GM12801 (cell line): ENCODE measurements at regions not wholly inside any gene's neighbourhood (a gene's known extent, or its start where the extent isn't known, plus 50 kb on each side); places are given as distances from the start of the nearest gene placed in this dataset.

Source experiments
- CTCF ChIP-seq: IDR thresholded peaks from one replicate; pipeline ENCODE4 v1.5.1; 2011; ENCODE audit warnings: control low read depth; ENCODE audit not compliant: insufficient read length; ENCODE audit errors: extremely low read depth

DNA sequence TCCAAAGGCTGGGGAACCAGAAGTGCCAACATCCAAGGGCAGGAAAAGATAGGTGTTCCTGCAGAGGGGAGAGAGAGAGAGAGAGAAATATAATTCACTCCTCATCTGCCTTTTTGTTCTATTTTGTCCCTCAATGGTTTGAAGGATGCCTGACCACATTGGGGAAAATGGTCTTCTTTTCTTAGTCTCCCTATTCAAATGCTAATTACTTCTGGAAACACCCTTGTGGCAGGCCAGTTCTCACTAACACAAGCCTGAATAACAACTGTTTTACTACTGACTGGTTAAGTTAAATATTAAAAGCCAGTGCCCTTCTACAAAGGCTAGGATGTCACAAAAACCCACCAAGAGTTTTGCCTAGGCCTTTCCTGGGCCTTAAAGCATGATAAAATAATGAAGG is 425.4 kb upstream of the HTR1E start:
- no peak for TF ChIP-seq CTCF

DNA sequence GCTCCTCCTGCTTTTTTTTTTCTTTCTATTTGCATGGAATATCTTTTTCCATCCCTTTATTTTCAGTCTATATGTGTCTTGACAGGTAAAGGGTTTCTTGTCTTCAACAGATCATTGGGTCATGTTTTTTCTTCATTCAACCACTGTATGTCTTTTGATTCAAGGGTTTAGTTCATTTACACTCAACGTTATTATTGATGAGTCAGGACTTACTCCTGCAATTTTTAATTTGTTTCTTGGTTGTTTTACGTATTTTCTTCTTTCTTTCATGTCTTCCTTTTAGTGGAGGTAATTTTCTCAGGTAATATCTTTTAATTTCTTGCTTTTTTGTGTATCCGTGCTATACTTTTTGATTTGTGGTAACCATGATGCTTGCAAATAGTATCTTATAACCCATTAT is 429.1 kb upstream of the HTR1E start:
- TF ChIP-seq CTCF = no peak

GRCh38 chr6:86502497-86502896 is 434.8 kb upstream of the HTR1E start:
- TF ChIP-seq CTCF = no peak

GRCh38 chr6:86500035-86500434 is 437.3 kb upstream of the HTR1E start:
- no peak for TF ChIP-seq CTCF

- no peak for TF ChIP-seq CTCF
These were observed 449.6 kb upstream of the HTR1E start for GRCh38 chr6:86487660-86488221.

GRCh38 chr6:86477500-86478148 is 459.7 kb upstream of the HTR1E start:
- TF ChIP-seq CTCF = no peak

- no peak for TF ChIP-seq CTCF
These were observed 461.0 kb upstream of the HTR1E start for GRCh38 chr6:86476311-86476710.
